Smooth muscle cell (in vitro differentiated cells): ENCODE measurements at regions not wholly inside any gene's neighbourhood (a gene's known extent, or its start where the extent isn't known, plus 50 kb on each side); places are given as distances from the start of the nearest gene placed in this dataset.
A peak's percentile ranks its signal among the peaks of the same experiment; 100 is the strongest.

Source experiments
- DNase-seq: peaks from one replicate; lab custom pipeline; 2025; ENCODE audit not compliant: unreplicated experiment; lab: John Stamatoyannopoulos, UW
- H2AFZ ChIP-seq: fragments of 200-600 bp; sonication (generic); 2 replicates; pipeline ENCODE4 v1.6.0; 2016; ENCODE audit warnings: antibody characterized with exemption, low read depth, mild to moderate bottlenecking
- H3F3A ChIP-seq: fragments of 200-600 bp; sonication (generic); 2 replicates; pipeline ENCODE4 v1.6.0; 2017; ENCODE audit warnings: antibody characterized with exemption, low read depth
- H3K27ac ChIP-seq: fragments of 200-600 bp; sonication (generic); 2 replicates; pipeline ENCODE4 v1.5.1; 2016; ENCODE audit warnings: low read depth, mild to moderate bottlenecking
- H3K27me3 ChIP-seq: fragments of 200-600 bp; sonication (generic); 2 replicates; pipeline ENCODE4 v1.6.1; 2016; ENCODE audit warnings: low read depth, mild to moderate bottlenecking
- H3K36me3 ChIP-seq: fragments of 200-600 bp; sonication (generic); 2 replicates; pipeline ENCODE4 v1.5.1; 2016; ENCODE audit warnings: low read depth
- H3K4me1 ChIP-seq: fragments of 200-600 bp; sonication (generic); 2 replicates; pipeline ENCODE4 v1.5.1; 2016; ENCODE audit warnings: low read depth
- H3K4me2 ChIP-seq: fragments of 200-600 bp; sonication (generic); 2 replicates; pipeline ENCODE4 v1.6.0; 2016; ENCODE audit warnings: mild to moderate bottlenecking
- H3K4me3 ChIP-seq: fragments of 200-600 bp; sonication (generic); 2 replicates; pipeline ENCODE4 v1.5.1; 2016; ENCODE audit warnings: mild to moderate bottlenecking
- H3K79me2 ChIP-seq: fragments of 200-600 bp; sonication (generic); 2 replicates; pipeline ENCODE4 v1.6.0; 2016; ENCODE audit warnings: low read depth, mild to moderate bottlenecking
- H3K9ac ChIP-seq: fragments of 200-600 bp; sonication (generic); 2 replicates; pipeline ENCODE4 v1.6.0; 2016; ENCODE audit warnings: low read depth
- H3K9me3 ChIP-seq: fragments of 200-600 bp; sonication (generic); replicated peaks from 2 replicates; pipeline ENCODE4 v1.5.1; 2016; ENCODE audit warnings: low read depth
- H4K20me1 ChIP-seq: fragments of 200-600 bp; sonication (generic); 2 replicates; pipeline ENCODE4 v1.6.0; 2016; ENCODE audit warnings: low read depth
- WGBS: methylation state at CpG from one replicate; pipeline ENCODE4 v1.1.7; 2016; ENCODE audit warnings: low lambda C conversion rate; 5-methylcytosine and 5-hydroxymethylcytosine counted together
- TF ChIP-seq, protein P1 (sequence below): fragments of 200-600 bp; sonication (generic); IDR thresholded peaks from 2 replicates; pipeline ENCODE4 v1.5.1; 2017; ENCODE audit warnings: borderline replicate concordance, mild to moderate bottlenecking, antibody characterized with exemption; ENCODE audit not compliant: insufficient read depth, poor library complexity, severe bottlenecking

DNA sequence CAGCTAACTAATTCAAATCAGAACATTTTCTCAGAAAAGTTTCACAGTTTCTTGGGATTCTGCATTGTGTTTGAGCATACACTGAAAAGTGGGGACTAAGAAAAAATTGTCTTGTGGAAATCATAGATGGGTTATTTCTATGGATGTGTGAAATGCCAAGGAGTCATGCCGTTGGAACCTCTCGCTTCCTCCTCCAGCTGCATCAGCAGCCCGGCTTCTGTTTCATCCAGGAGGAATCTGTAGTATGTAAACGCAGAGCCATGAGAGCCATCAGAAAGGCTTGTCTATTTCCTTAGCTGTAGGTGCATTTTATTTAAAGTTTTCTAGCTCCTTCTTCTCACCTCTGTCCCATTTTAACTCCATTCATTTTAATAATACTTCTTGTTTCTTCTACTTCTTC, 1144.1 kb downstream of the GATA3 start:
- H3K27me3 ChIP-seq = no peaks in the 10 kb centered on the region
- no peaks in the 10 kb centered on the region for H3K36me3 ChIP-seq
- H2AFZ ChIP-seq = no peak overlapping the region
- TF ChIP-seq, protein P1, sequence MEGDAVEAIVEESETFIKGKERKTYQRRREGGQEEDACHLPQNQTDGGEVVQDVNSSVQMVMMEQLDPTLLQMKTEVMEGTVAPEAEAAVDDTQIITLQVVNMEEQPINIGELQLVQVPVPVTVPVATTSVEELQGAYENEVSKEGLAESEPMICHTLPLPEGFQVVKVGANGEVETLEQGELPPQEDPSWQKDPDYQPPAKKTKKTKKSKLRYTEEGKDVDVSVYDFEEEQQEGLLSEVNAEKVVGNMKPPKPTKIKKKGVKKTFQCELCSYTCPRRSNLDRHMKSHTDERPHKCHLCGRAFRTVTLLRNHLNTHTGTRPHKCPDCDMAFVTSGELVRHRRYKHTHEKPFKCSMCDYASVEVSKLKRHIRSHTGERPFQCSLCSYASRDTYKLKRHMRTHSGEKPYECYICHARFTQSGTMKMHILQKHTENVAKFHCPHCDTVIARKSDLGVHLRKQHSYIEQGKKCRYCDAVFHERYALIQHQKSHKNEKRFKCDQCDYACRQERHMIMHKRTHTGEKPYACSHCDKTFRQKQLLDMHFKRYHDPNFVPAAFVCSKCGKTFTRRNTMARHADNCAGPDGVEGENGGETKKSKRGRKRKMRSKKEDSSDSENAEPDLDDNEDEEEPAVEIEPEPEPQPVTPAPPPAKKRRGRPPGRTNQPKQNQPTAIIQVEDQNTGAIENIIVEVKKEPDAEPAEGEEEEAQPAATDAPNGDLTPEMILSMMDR = no peak
- DNase-seq = no peak
- H3K79me2 ChIP-seq = no peaks in the 10 kb centered on the region
- no peak overlapping the region for H3K4me2 ChIP-seq
- H3K9ac ChIP-seq = no peak overlapping the region
- WGBS = 3% methylated on average over 4 of the region's 4 CpGs
- no peak overlapping the region for H3K27ac ChIP-seq
- no peaks in the 10 kb centered on the region for H3K4me1 ChIP-seq
- no peak overlapping the region for H3K4me3 ChIP-seq
- H3K9me3 ChIP-seq = no peaks in the 10 kb centered on the region
- H4K20me1 ChIP-seq = no peaks in the 10 kb centered on the region
- H3F3A ChIP-seq = no peaks in the 10 kb centered on the region

DNA sequence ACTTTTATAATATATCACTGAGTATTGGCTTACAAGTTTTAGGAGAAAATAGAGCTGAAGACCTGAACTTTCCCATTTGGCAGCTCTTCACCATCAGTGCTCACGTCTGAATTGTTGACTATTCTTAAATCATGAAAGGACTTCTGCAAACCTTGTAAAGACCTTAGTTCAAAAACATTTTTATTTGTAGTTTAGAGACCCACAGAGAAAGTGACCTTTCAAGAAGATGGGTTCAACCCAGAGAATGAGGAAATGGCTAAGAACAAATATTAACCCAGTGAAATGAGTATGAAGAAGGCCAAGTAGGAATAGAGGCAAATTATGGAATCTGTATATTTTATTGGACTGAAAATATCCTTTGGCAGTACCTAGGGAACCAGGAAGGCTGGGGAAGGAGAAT, 1151.1 kb downstream of the GATA3 start:
- 96% methylated on average over 1 of the region's 1 CpG for WGBS
- no peak overlapping the region for H3K9ac ChIP-seq
- TF ChIP-seq, protein P1 = no peak
- no peak overlapping the region for H3K4me3 ChIP-seq
- H3K27ac ChIP-seq = no peak overlapping the region
- H3K79me2 ChIP-seq = no peaks in the 10 kb centered on the region
- H2AFZ ChIP-seq = no peak overlapping the region
- H3F3A ChIP-seq = no peaks in the 10 kb centered on the region
- no peaks in the 10 kb centered on the region for H3K36me3 ChIP-seq
- H3K9me3 ChIP-seq = no peaks in the 10 kb centered on the region
- H3K4me1 ChIP-seq = no peaks in the 10 kb centered on the region
- peaks cover 6% of the 10 kb centered on the region for H3K27me3 ChIP-seq
- H4K20me1 ChIP-seq = no peaks in the 10 kb centered on the region
- no peak overlapping the region for H3K4me2 ChIP-seq
- no peak for DNase-seq

DNA sequence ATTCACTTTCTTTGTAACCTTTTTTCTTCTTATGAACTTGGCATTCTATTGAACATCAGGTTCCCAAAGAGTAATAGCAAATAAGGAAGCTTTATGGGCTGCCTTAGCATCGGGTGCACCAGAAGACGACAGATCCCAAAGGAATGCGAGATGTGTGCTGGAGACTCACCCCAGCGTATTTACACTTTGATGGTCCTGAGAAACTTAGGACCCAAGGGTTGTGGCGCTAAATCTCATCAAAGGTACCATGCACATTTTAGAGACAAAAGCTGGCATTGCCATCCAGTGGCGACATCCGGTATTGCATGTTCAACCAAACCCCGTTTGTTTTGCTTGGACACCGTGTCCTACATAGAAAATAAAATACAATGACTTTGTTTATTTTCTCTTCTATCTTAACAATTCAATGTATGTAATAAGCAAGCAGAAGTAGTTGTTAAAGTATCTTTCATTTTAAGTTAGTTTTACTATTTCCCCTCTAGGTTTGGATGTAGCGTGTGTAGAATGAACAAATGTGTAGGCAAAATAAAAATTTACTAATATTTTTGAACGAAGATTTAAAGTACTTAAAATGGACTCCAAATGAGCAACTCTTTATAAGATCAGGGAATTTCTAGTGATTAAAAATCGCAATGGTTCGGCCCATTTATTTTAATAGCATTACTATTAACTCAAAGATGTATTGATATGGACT, 1154.8 kb downstream of the GATA3 start:
- Histone ChIP-seq H3K9ac (no peak overlapping the region), H3K4me2 (no peak overlapping the region), H4K20me1 (no peaks in the 10 kb centered on the region), H3F3A (no peaks in the 10 kb centered on the region), H3K9me3 (no peaks in the 10 kb centered on the region), H3K4me1 (no peaks in the 10 kb centered on the region), H3K79me2 (no peaks in the 10 kb centered on the region), H2AFZ (no peak overlapping the region), H3K27me3 (peaks cover 12% of the 10 kb centered on the region), H3K27ac (no peak overlapping the region), H3K4me3 (no peak overlapping the region), H3K36me3 (no peaks in the 10 kb centered on the region)
- TF ChIP-seq, protein P1 = peak; percentile 87
- DNase-seq = peak; percentile 14
- 19% methylated on average over 13 of the region's 13 CpGs for WGBS

DNA sequence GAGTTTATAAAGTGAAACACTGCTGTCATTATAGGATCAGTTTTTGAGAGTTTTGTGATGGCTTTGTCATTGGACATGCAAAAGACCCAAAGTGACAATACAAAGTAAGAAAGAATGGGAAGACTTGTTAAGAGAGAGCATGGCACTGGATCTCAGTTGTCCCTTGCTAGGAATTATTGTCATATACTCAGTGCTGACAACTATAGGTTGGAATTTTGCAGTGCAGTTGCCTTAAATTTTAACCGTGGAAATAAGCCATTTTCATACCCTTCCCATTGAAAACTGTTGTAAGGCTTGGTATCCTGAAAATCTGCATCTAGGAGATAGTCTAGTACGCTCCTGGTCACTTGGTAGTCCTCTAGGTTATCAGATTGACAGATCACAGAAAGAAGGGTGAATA, 1156.7 kb downstream of the GATA3 start:
- H3K79me2 ChIP-seq = no peaks in the 10 kb centered on the region
- 50% methylated on average over 2 of the region's 2 CpGs for WGBS

More for the DNA sequence above, 1156.7 kb downstream of the GATA3 start:
- TF ChIP-seq, protein P1 = peak; percentile 49
- Histone ChIP-seq H2AFZ (no peak overlapping the region), H3K27me3 (peaks cover 14% of the 10 kb centered on the region), H3K4me3 (no peak overlapping the region), H4K20me1 (no peaks in the 10 kb centered on the region), H3K36me3 (no peaks in the 10 kb centered on the region), H3K4me1 (no peaks in the 10 kb centered on the region), H3F3A (no peaks in the 10 kb centered on the region), H3K27ac (no peak overlapping the region), H3K4me2 (no peak overlapping the region), H3K9ac (no peak overlapping the region), H3K9me3 (no peaks in the 10 kb centered on the region)
- DNase-seq = no peak
